ENCODE measurements at regions not wholly inside any gene's neighbourhood (a gene's known extent, or its start where the extent isn't known, plus 50 kb on each side); places are given as distances from the start of the nearest gene placed in this dataset.

DNA sequence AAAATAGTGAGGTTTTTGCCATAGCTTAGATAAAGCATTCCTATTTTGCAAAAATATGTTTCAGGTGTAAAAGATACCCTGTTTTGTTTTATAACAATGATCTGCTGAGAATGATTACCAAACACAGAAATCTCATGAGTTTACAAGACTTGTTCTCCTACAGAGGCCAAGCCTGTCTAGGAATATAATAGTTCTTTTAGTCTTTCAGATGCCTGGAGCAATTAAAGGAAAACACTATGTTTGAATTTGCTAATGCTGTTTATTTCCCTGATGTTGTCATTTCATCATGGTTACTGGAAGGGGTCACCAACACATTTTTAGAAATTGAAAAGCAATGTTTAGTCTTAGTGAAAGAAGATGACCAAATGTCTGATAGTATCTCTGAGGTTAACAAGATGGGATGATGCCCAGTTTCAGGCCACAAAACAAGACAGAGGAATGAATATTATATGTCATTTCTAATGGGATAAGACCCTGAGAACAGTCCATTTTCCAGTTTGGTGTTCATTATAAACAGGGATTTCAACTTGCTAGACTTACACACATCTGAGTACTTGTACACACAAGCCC, 559.9 kb downstream of the INHBA start:
- no peaks in the 10 kb centered on the region for H3F3A ChIP-seq (replicated peaks; ENCODE audit: low read depth)
- H3K4me2 ChIP-seq, result no peak overlapping the region
- H3K9me3 Mint-ChIP-seq, result no peaks in the 10 kb centered on the region
- no peaks in the 10 kb centered on the region for H3K36me3 Mint-ChIP-seq (ENCODE audit: low read depth)
- H3K27me3 ChIP-seq (ENCODE audit: insufficient read depth), result no peaks in the 10 kb centered on the region
- DNase-seq (ENCODE audit: low spot score) (no peak), ATAC-seq (no peak)
- no peak overlapping the region for H3K4me3 Mint-ChIP-seq
- no peak overlapping the region for H3K27ac ChIP-seq (ENCODE audit: low read depth)
- TF ChIP-seq, protein P1, sequence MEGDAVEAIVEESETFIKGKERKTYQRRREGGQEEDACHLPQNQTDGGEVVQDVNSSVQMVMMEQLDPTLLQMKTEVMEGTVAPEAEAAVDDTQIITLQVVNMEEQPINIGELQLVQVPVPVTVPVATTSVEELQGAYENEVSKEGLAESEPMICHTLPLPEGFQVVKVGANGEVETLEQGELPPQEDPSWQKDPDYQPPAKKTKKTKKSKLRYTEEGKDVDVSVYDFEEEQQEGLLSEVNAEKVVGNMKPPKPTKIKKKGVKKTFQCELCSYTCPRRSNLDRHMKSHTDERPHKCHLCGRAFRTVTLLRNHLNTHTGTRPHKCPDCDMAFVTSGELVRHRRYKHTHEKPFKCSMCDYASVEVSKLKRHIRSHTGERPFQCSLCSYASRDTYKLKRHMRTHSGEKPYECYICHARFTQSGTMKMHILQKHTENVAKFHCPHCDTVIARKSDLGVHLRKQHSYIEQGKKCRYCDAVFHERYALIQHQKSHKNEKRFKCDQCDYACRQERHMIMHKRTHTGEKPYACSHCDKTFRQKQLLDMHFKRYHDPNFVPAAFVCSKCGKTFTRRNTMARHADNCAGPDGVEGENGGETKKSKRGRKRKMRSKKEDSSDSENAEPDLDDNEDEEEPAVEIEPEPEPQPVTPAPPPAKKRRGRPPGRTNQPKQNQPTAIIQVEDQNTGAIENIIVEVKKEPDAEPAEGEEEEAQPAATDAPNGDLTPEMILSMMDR (conservative IDR thresholded peaks at IDR 0.05; ENCODE audit: low read depth in 2 of 2), result no peak
- TF ChIP-seq, protein P2, sequence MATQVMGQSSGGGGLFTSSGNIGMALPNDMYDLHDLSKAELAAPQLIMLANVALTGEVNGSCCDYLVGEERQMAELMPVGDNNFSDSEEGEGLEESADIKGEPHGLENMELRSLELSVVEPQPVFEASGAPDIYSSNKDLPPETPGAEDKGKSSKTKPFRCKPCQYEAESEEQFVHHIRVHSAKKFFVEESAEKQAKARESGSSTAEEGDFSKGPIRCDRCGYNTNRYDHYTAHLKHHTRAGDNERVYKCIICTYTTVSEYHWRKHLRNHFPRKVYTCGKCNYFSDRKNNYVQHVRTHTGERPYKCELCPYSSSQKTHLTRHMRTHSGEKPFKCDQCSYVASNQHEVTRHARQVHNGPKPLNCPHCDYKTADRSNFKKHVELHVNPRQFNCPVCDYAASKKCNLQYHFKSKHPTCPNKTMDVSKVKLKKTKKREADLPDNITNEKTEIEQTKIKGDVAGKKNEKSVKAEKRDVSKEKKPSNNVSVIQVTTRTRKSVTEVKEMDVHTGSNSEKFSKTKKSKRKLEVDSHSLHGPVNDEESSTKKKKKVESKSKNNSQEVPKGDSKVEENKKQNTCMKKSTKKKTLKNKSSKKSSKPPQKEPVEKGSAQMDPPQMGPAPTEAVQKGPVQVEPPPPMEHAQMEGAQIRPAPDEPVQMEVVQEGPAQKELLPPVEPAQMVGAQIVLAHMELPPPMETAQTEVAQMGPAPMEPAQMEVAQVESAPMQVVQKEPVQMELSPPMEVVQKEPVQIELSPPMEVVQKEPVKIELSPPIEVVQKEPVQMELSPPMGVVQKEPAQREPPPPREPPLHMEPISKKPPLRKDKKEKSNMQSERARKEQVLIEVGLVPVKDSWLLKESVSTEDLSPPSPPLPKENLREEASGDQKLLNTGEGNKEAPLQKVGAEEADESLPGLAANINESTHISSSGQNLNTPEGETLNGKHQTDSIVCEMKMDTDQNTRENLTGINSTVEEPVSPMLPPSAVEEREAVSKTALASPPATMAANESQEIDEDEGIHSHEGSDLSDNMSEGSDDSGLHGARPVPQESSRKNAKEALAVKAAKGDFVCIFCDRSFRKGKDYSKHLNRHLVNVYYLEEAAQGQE (IDR thresholded peaks at IDR 0.05; ENCODE audit: unreplicated experiment), result no peak
- no peak overlapping the region; the same call in 1 of the 2 replicates for H2AFZ ChIP-seq
- no peak overlapping the region for H3K27ac Mint-ChIP-seq
- H3K36me3 ChIP-seq (ENCODE audit: insufficient read depth), result no peaks in the 10 kb centered on the region
- no peaks in the 10 kb centered on the region for H4K20me1 ChIP-seq (replicated peaks; ENCODE audit: insufficient read depth)
- no peak overlapping the region for H3K4me3 ChIP-seq
- peaks cover 10% of the 10 kb centered on the region for H3K4me1 ChIP-seq (ENCODE audit: insufficient read depth)
- peaks cover 9% of the 10 kb centered on the region for H3K4me1 Mint-ChIP-seq
- no peaks in the 10 kb centered on the region for H3K79me2 ChIP-seq (replicated peaks; ENCODE audit: insufficient read depth)
- H3K27me3 Mint-ChIP-seq (ENCODE audit: insufficient read depth, low read depth, poor library complexity), result no peaks in the 10 kb centered on the region
- H3K9me2 ChIP-seq (ENCODE audit: insufficient read depth), result no peaks in the 10 kb centered on the region

DNA sequence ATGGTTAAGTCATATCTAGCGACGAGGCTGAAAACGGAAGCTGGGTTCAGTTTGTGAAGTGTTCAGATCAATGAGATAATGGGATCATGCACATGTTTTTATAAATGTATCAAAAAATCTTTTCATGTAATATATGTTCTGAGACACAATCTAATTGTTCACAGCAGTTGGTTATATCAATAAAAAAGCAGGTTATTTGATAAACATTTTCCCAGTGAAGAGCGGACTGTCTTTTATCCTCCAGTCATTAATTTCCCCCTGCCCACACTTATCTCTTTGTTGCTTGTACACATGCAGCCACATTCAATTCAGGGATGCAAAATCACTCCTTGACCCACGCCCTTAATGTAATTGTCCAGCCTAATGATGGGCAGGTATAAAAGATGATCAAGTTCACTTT, 563.1 kb downstream of the INHBA start:
- Histone ChIP-seq H3K79me2 (replicated peaks; ENCODE audit: insufficient read depth) (no peaks in the 10 kb centered on the region), H3K36me3 (ENCODE audit: insufficient read depth) (no peaks in the 10 kb centered on the region), H3K27me3 (ENCODE audit: insufficient read depth) (no peaks in the 10 kb centered on the region), H3K4me2 (no peak overlapping the region), H2AFZ (no peak overlapping the region), H4K20me1 (replicated peaks; ENCODE audit: insufficient read depth) (no peaks in the 10 kb centered on the region), H3K4me3 (no peak overlapping the region), H3F3A (replicated peaks; ENCODE audit: low read depth) (no peaks in the 10 kb centered on the region), H3K9me2 (ENCODE audit: insufficient read depth) (no peaks in the 10 kb centered on the region), H3K4me1 (ENCODE audit: insufficient read depth) (peaks cover 10% of the 10 kb centered on the region), H3K27ac (ENCODE audit: low read depth) (no peak overlapping the region)
- Mint-ChIP-seq H3K27ac (no peak overlapping the region), H3K4me1 (peaks cover 9% of the 10 kb centered on the region), H3K9me3 (peaks cover 3% of the 10 kb centered on the region; the same call in 1 of the 3 replicates), H3K4me3 (no peak overlapping the region), H3K36me3 (ENCODE audit: low read depth) (0 out of 3 replicates have a peak, but pooled peaks cover 2% of the 10 kb centered on the region), H3K27me3 (ENCODE audit: insufficient read depth, low read depth, poor library complexity) (no peaks in the 10 kb centered on the region)
- TF ChIP-seq CREB1 (CRISPR knock-in tag; IDR thresholded peaks at IDR 0.05; ENCODE audit: low read depth), result no peak
- no peak for TF ChIP-seq EZH2phosphoT487 (IDR thresholded peaks at IDR 0.05; ENCODE audit: unreplicated experiment)
- no peak for TF ChIP-seq NANOG (IDR thresholded peaks at IDR 0.05; ENCODE audit: borderline replicate concordance)
- TF ChIP-seq, protein P1 (conservative IDR thresholded peaks at IDR 0.05; ENCODE audit: low read depth in 2 of 2), result no peak
- ATAC-seq, result no peak
- DNase-seq (ENCODE audit: low spot score), result no peak

Data from GM23338 (cell line).